OCI-LY3 (cell line): ENCODE measurements at regions not wholly inside any gene's neighbourhood (a gene's known extent, or its start where the extent isn't known, plus 50 kb on each side); places are given as distances from the start of the nearest gene placed in this dataset.

Experiments used
- H2AFZ ChIP-seq: fragments of 200-600, 300-600 bp; shearing (Covaris generic); 2 replicates; pipeline ENCODE4 v1.6.0; 2014; ENCODE audit warnings: antibody characterized with exemption, low read depth, low read length
- H3K27ac ChIP-seq: fragments of 200-600, 300-600 bp; sonication (generic); 2 replicates; pipeline ENCODE4 v1.5.1; 2014; ENCODE audit warnings: mild to moderate bottlenecking, low read length, moderate library complexity, mixed read lengths
- H3K27me3 ChIP-seq: fragments of 200-600, 300-600 bp; sonication (generic); 2 replicates; pipeline ENCODE4 v1.6.1; 2014; ENCODE audit warnings: low read depth, low read length, mixed read lengths
- H3K36me3 ChIP-seq: fragments of 200-600, 300-600 bp; sonication (generic); replicated peaks from 2 replicates; pipeline ENCODE3; 2014; ENCODE audit warnings: low read depth, low read length, mixed read lengths
- H3K4me1 ChIP-seq: fragments of 300-600, 200-600 bp; sonication (generic); 2 replicates; pipeline ENCODE4 v1.6.1; 2014; ENCODE audit warnings: low read length, mixed read lengths
- H3K4me2 ChIP-seq: fragments of 200-600, 300-600 bp; sonication (generic); 2 replicates; pipeline ENCODE4 v1.6.1; 2014; ENCODE audit warnings: low read length, mixed read lengths
- H3K4me3 ChIP-seq: fragments of 300-600, 200-600 bp; sonication (generic); 2 replicates; pipeline ENCODE4 v1.5.1; 2014; ENCODE audit warnings: antibody characterized with exemption, mild to moderate bottlenecking, low read length, moderate library complexity
- H3K79me2 ChIP-seq: fragments of 300-600, 200-600 bp; shearing (Covaris generic); 2 replicates; pipeline ENCODE4 v1.6.1; 2014; ENCODE audit warnings: mild to moderate bottlenecking, low read length, mixed read lengths
- H3K9ac ChIP-seq: fragments of 300-600, 200-600 bp; shearing (Covaris generic); 2 replicates; pipeline ENCODE4 v1.6.0; 2014; ENCODE audit warnings: mild to moderate bottlenecking, low read length, moderate library complexity
- H3K9me3 ChIP-seq: fragments of 200-600, 300-600 bp; shearing (Covaris generic); 2 replicates; pipeline ENCODE4 v1.6.1; 2014; ENCODE audit warnings: low read length, mixed read lengths; ENCODE audit not compliant: insufficient read depth
- H4K20me1 ChIP-seq: fragments of 200-600, 300-600 bp; sonication (generic); 2 replicates; pipeline ENCODE4 v1.6.1; 2016; ENCODE audit warnings: low read length, mixed read lengths; ENCODE audit not compliant: insufficient read depth
- CTCF ChIP-seq: fragments of 200-600, 300-600 bp; sonication (generic); IDR thresholded peaks from 2 replicates; pipeline ENCODE4 v1.5.1; 2014; ENCODE audit warnings: antibody characterized with exemption, low read length, low read depth
- EZH2phosphoT487 ChIP-seq: fragments of 200-600 bp; shearing (Covaris generic); IDR thresholded peaks from 2 replicates; pipeline ENCODE4 v1.6.1; 2018; ENCODE audit warnings: antibody characterized with exemption, mixed run types, low read depth

- Histone ChIP-seq H3K27me3 (no peaks in the 10 kb centered on the region), H3K9me3 (no peaks in the 10 kb centered on the region), H3K27ac (no peak overlapping the region), H3K36me3 (no peaks in the 10 kb centered on the region), H3K4me3 (no peak overlapping the region), H3K4me1 (peaks cover 9% of the 10 kb centered on the region), H4K20me1 (no peaks in the 10 kb centered on the region), H2AFZ (no peak overlapping the region), H3K9ac (no peak overlapping the region), H3K4me2 (no peak overlapping the region), H3K79me2 (no peaks in the 10 kb centered on the region)
- no peak for TF ChIP-seq CTCF
- no peak for TF ChIP-seq EZH2phosphoT487
Measured at GRCh38 chr4:81580346-81580993, 108.8 kb upstream of the RASGEF1B start.

- Histone ChIP-seq H3K9ac (no peak overlapping the region), H3K27me3 (no peaks in the 10 kb centered on the region), H3K27ac (no peak overlapping the region), H2AFZ (no peak overlapping the region; the same call in 1 of the 2 replicates), H3K9me3 (no peaks in the 10 kb centered on the region), H3K36me3 (no peaks in the 10 kb centered on the region), H3K4me3 (no peak overlapping the region), H3K4me2 (no peak overlapping the region), H3K79me2 (no peaks in the 10 kb centered on the region), H4K20me1 (no peaks in the 10 kb centered on the region), H3K4me1 (peaks cover 15% of the 10 kb centered on the region)
- TF ChIP-seq CTCF (no peak), EZH2phosphoT487 (no peak)
Measured at GRCh38 chr4:81577392-81577791, 105.7 kb upstream of the RASGEF1B start.

- H3K4me2 ChIP-seq, result no peak overlapping the region
- no peaks in the 10 kb centered on the region for H3K9me3 ChIP-seq
- H3K4me1 ChIP-seq, result peaks cover 15% of the 10 kb centered on the region
- no peaks in the 10 kb centered on the region for H3K79me2 ChIP-seq
- no peak overlapping the region for H2AFZ ChIP-seq
- H4K20me1 ChIP-seq, result no peaks in the 10 kb centered on the region
- no peak overlapping the region for H3K4me3 ChIP-seq
- H3K27me3 ChIP-seq, result no peaks in the 10 kb centered on the region
- H3K36me3 ChIP-seq, result no peaks in the 10 kb centered on the region
- no peak overlapping the region for H3K9ac ChIP-seq
- no peak for TF ChIP-seq CTCF
- no peak for TF ChIP-seq EZH2phosphoT487
- no peak overlapping the region for H3K27ac ChIP-seq
Measured at GRCh38 chr4:81574991-81575390, 103.3 kb upstream of the RASGEF1B start.

GRCh38 chr4:81573840-81574239 lies 102.1 kb upstream of the RASGEF1B start:
- no peaks in the 10 kb centered on the region for H3K27me3 ChIP-seq
- no peak overlapping the region for H2AFZ ChIP-seq
- H3K4me3 ChIP-seq, result no peak overlapping the region
- no peak overlapping the region for H3K9ac ChIP-seq
- no peaks in the 10 kb centered on the region for H3K9me3 ChIP-seq
- H3K4me2 ChIP-seq, result no peak overlapping the region
- no peaks in the 10 kb centered on the region for H4K20me1 ChIP-seq
- H3K27ac ChIP-seq, result no peak overlapping the region
- H3K4me1 ChIP-seq, result peaks cover 15% of the 10 kb centered on the region
- no peaks in the 10 kb centered on the region for H3K79me2 ChIP-seq
- TF ChIP-seq CTCF (no peak), EZH2phosphoT487 (no peak)
- H3K36me3 ChIP-seq, result no peaks in the 10 kb centered on the region
